Osteoblast (primary cell): ENCODE measurements at regions not wholly inside any gene's neighbourhood (a gene's known extent, or its start where the extent isn't known, plus 50 kb on each side); places are given as distances from the start of the nearest gene placed in this dataset.
"Not testable (repeated sequence)": the region's sequence is repeated elsewhere in the genome, so short reads cannot be mapped to it uniquely, and the experiment has no call there.

ENCODE experiments used
- DNase-seq: peaks from one replicate; pipeline ENCODE4 v3.0.0; 2011; ENCODE audit warnings: low spot score, mixed read lengths; ENCODE audit not compliant: insufficient read length; ENCODE audit errors: missing footprints
- H2AFZ ChIP-seq: 2 replicates; pipeline ENCODE4 v1.6.0; 2011; ENCODE audit warnings: mild to moderate bottlenecking, low read length
- H3K27ac ChIP-seq: 2 replicates; pipeline ENCODE4 v1.5.1; 2011; ENCODE audit warnings: mild to moderate bottlenecking, low read depth, low read length, moderate library complexity
- H3K27me3 ChIP-seq: 2 replicates; pipeline ENCODE4 v1.6.0; 2012; ENCODE audit warnings: mild to moderate bottlenecking, control low read depth, inconsistent platforms, low read length, moderate library complexity; ENCODE audit not compliant: insufficient read depth
- H3K36me3 ChIP-seq: 2 replicates; pipeline ENCODE4 v1.5.1; 2011; ENCODE audit warnings: mild to moderate bottlenecking, low read length, control low read depth, moderate library complexity; ENCODE audit not compliant: insufficient read depth
- H3K4me1 ChIP-seq: 2 replicates; pipeline ENCODE4 v1.5.1; 2011; ENCODE audit warnings: mild to moderate bottlenecking, low read length, control low read depth, moderate library complexity; ENCODE audit not compliant: insufficient read depth
- H3K4me2 ChIP-seq: 2 replicates; pipeline ENCODE4 v1.6.0; 2011; ENCODE audit warnings: mild to moderate bottlenecking, low read length; ENCODE audit not compliant: insufficient read depth
- H3K4me3 ChIP-seq: fragments of 200-600 bp; sonication (generic); 3 replicates; pipeline ENCODE4 v1.5.1; 2012; ENCODE audit warnings: mild to moderate bottlenecking, low read length, inconsistent platforms; ENCODE audit not compliant: insufficient read depth
- H3K79me2 ChIP-seq: 2 replicates; pipeline ENCODE4 v1.6.0; 2012; ENCODE audit warnings: mild to moderate bottlenecking, low read length, control low read depth, inconsistent platforms; ENCODE audit not compliant: insufficient read depth
- H3K9me3 ChIP-seq: 2 replicates; pipeline ENCODE4 v1.5.1; 2011; ENCODE audit warnings: low read depth, low read length, control low read depth
- H4K20me1 ChIP-seq: 2 replicates; pipeline ENCODE4 v1.6.0; 2012; ENCODE audit warnings: mild to moderate bottlenecking, low read length, control low read depth; ENCODE audit not compliant: insufficient read depth
- CTCF ChIP-seq: IDR thresholded peaks from 2 replicates; pipeline ENCODE4 v1.5.1; 2011; ENCODE audit warnings: mild to moderate bottlenecking, low read depth, low read length, moderate library complexity; ENCODE audit errors: extremely low read depth

- no peak overlapping the region for H3K4me3 ChIP-seq
- no peak overlapping the region for H2AFZ ChIP-seq
- no peaks in the 10 kb centered on the region for H4K20me1 ChIP-seq
- H3K4me1 ChIP-seq = no peaks in the 10 kb centered on the region
- no peak overlapping the region for H3K27ac ChIP-seq
- H3K9me3 ChIP-seq = no peaks in the 10 kb centered on the region
- no peaks in the 10 kb centered on the region for H3K27me3 ChIP-seq
- H3K36me3 ChIP-seq = no peaks in the 10 kb centered on the region
- TF ChIP-seq CTCF = no peak
- H3K79me2 ChIP-seq = no peaks in the 10 kb centered on the region
- H3K4me2 ChIP-seq = no peak overlapping the region
- DNase-seq = no peak
These were observed 1199.9 kb upstream of the DIAPH2 start for GRCh38 chrX:95484781-95485180.

GRCh38 chrX:95505721-95506120 lies 1178.9 kb upstream of the DIAPH2 start:
- no peaks in the 10 kb centered on the region for H3K79me2 ChIP-seq
- H3K4me2 ChIP-seq = no peak overlapping the region
- H4K20me1 ChIP-seq = no peaks in the 10 kb centered on the region
- no peaks in the 10 kb centered on the region for H3K36me3 ChIP-seq
- no peaks in the 10 kb centered on the region for H3K27me3 ChIP-seq
- no peak overlapping the region for H3K27ac ChIP-seq
- no peak for TF ChIP-seq CTCF
- no peaks in the 10 kb centered on the region for H3K4me1 ChIP-seq
- peaks cover 2% of the 10 kb centered on the region for H3K9me3 ChIP-seq
- DNase-seq = no peak
- no peak overlapping the region for H3K4me3 ChIP-seq
- H2AFZ ChIP-seq = no peak overlapping the region

- Histone ChIP-seq H3K79me2 (no peaks in the 10 kb centered on the region), H3K27ac (no peak overlapping the region), H3K36me3 (no peaks in the 10 kb centered on the region), H2AFZ (no peak overlapping the region), H3K4me3 (no peak overlapping the region), H3K4me2 (no peak overlapping the region), H4K20me1 (no peaks in the 10 kb centered on the region), H3K4me1 (no peaks in the 10 kb centered on the region), H3K27me3 (no peaks in the 10 kb centered on the region), H3K9me3 (peaks cover 2% of the 10 kb centered on the region)
- TF ChIP-seq CTCF = no peak
- DNase-seq = no peak
These were observed 1175.2 kb upstream of the DIAPH2 start for GRCh38 chrX:95509474-95509873.

GRCh38 chrX:95524018-95524417 lies 1160.6 kb upstream of the DIAPH2 start:
- not testable (repeated sequence) for H4K20me1 ChIP-seq, H3K79me2 ChIP-seq, H3K9me3 ChIP-seq, H2AFZ ChIP-seq, H3K36me3 ChIP-seq, H3K4me2 ChIP-seq, H3K27me3 ChIP-seq, H3K27ac ChIP-seq, DNase-seq, H3K4me3 ChIP-seq, H3K4me1 ChIP-seq

GRCh38 chrX:95536111-95536510 lies 1148.5 kb upstream of the DIAPH2 start:
- Histone ChIP-seq H3K27me3 (no peaks in the 10 kb centered on the region), H3K79me2 (no peaks in the 10 kb centered on the region), H2AFZ (no peak overlapping the region), H3K4me3 (no peak overlapping the region), H3K4me2 (no peak overlapping the region), H3K4me1 (no peaks in the 10 kb centered on the region), H3K9me3 (no peaks in the 10 kb centered on the region), H4K20me1 (no peaks in the 10 kb centered on the region), H3K36me3 (no peaks in the 10 kb centered on the region), H3K27ac (no peak overlapping the region)
- no peak for DNase-seq
- no peak for TF ChIP-seq CTCF
